Transverse colon (tissue), 4 donors: ENCODE measurements at regions not wholly inside any gene's neighbourhood (a gene's known extent, or its start where the extent isn't known, plus 50 kb on each side); places are given as distances from the start of the nearest gene placed in this dataset.

Experiments
- CTCF ChIP-seq, 5 experiments: fragments of 200-600 bp in 3 of 5; fragments of 450-650 bp in 2 of 5; sonication (generic) in 3 of 5; IDR thresholded peaks; 1 replicate in 2 of 5; 2 replicates in 3 of 5; pipeline ENCODE4 v1.5.1; 2016 to 2017; ENCODE audit warnings: antibody characterized with exemption in 5 of 5, inconsistent platforms in 3 of 5, mild to moderate bottlenecking in 2 of 5, moderate library complexity in 1 of 5
- POLR2A ChIP-seq: fragments of 450-650 bp; IDR thresholded peaks from one replicate; pipeline ENCODE4 v1.6.1; 2016; ENCODE audit warnings: antibody characterized with exemption, mild to moderate bottlenecking, moderate library complexity
- POLR2AphosphoS5 ChIP-seq, 3 donors: sonication (generic); formaldehyde crosslinking; IDR thresholded peaks; one replicate each; pipeline ENCODE4 v1.6.1; 2016; ENCODE audit warnings: antibody characterized with exemption in 3 of 3

GRCh38 chr6:56793938-56794337 is 151.2 kb upstream of the DST start:
- TF ChIP-seq CTCF (IDR thresholded peaks at IDR 0.05) = no peak
- TF ChIP-seq POLR2AphosphoS5 (IDR thresholded peaks at IDR 0.05) = no peak
- TF ChIP-seq POLR2A = no peak
